Hematopoietic multipotent progenitor cell treated with erythropoietin and hydrocortisone succinate and interleukin-3 and kit ligand, for 6 days (in vitro differentiated cells): ENCODE measurements at regions not wholly inside any gene's neighbourhood (a gene's known extent, or its start where the extent isn't known, plus 50 kb on each side); places are given as distances from the start of the nearest gene placed in this dataset.

Experiments
- DNase-seq: peaks from one replicate; pipeline ENCODE4 v3.0.0-alpha.2; 2015

DNA sequence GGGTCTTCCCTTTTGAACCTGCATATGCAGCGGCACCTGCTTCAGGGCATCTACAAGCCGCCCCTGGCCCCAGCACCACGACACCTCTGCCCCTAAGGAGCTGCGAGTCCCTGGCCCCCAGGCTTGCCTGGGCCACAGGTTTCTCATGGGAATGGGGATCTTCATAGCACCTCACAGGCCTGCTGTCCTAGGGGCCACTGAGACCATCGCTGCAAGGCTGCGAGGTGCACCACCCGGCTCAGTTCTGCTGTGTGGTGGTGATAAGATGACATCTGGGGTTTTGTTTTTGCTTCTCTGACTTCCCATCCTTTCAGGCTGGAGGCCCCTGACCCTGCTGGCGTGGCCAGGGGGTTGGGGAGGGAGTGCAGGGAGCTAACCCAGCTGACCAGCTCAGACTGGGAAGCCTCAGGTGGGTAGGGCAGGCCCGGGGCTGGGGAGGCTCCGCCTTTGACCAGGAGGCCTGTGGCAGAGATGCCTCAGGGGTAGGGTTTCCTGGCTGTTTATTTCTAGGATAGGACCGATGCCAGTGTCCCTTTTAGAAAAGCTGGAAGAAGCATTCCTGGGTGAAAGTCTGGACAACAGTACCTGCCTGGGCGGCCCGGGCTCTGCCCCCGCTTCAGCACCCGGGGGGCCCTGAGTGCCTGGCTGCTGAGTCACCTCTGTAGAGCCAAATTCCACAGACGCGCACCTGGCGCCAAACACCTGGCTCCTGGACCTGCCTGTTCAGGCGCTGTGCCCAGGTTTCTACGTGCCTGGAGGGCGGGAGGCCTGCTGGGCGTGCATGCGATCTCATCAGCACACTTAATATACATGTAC, 264.7 kb downstream of the DLL1 start:
- peak; percentile 44 for DNase-seq

DNA sequence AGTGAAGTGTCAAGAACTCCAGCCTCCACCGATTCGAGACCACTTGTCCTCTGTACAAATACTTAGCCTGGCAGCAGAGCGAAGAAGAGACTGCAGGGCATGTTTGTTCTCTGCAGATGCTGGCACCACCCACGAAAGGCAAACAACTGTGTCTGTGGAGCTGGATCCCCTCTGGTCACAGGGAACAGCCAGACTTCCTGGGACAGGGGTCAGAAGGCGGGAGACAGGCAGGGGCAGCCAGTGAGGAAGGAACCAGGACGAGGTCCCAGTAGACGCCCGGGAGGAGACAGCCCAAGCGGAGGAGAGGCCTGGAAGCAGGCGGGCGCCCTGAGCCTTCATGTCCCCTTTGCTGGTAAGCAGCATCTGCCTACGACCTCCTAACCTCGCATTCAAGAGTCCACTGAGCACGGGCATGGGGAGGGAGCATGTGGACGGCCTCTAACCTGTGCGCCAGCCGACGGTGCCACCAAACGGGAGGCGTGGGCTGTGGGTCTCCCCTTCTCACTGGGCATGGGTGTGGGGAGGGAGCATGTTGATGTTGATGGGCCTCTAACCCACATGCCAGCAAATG, 265.5 kb downstream of the DLL1 start:
- DNase-seq: no peak

DNA sequence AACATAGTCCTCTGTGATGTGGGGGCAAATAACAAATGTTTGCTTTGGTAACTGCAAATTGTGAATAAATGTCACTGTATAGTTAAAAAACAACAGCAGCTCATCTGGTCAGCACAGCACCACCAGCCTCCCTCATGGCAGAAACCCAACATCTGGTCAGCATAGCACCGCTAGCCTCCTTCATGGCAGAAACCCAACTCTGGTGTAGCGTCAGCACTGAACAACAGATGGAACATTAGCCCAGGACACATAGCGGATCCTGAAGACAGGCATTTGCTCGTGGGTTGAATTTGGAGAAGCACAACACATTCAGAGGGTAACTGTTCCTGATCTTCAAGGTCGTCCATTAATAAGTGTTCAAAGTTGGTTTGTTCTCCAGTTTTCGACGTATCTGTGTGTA, 265.9 kb downstream of the DLL1 start:
- no peak for DNase-seq

DNA sequence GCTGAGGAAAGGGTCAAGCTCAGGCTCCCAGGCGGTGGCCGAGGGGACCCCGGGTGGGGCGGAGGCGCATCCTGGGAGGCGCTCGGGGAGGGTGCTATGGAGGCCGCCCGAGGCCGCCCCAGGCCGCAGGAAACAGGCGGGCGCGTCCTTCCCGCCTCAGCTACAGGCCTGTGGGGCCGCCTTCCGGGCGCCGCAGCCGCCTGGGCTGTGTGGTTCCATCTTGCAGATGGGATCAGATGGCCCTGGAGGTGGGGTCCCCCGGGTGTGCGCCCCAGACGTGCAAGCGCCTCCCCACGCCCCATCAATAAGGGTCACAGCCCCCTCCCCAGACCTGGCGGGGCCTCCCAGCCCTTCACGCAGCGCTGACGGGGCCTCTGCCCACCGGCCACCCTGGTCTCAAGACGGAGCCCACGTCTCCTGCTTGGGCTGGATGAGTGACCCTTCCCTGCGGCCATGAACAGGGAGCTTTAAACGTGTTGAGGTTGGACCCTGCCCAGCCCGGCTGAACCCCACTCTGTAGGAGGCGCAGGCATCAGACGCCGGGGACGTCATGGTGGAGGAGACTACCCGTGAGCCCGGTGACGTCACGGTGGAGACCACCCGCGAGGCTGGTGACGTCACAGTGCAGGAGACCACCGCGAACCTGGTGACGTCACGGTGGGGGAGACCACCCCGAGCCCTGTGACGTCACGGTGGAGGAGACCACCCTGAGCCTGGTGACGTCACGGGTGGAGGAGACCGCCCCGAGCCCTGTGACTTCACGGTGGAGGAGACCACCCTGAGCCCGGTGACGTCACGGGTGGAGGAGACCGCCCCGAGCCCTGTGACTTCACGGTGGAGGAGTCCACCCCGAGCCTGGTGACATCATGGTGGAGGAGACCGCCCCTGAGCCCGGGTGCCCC, 267.0 kb downstream of the DLL1 start:
- no peak for DNase-seq

DNA sequence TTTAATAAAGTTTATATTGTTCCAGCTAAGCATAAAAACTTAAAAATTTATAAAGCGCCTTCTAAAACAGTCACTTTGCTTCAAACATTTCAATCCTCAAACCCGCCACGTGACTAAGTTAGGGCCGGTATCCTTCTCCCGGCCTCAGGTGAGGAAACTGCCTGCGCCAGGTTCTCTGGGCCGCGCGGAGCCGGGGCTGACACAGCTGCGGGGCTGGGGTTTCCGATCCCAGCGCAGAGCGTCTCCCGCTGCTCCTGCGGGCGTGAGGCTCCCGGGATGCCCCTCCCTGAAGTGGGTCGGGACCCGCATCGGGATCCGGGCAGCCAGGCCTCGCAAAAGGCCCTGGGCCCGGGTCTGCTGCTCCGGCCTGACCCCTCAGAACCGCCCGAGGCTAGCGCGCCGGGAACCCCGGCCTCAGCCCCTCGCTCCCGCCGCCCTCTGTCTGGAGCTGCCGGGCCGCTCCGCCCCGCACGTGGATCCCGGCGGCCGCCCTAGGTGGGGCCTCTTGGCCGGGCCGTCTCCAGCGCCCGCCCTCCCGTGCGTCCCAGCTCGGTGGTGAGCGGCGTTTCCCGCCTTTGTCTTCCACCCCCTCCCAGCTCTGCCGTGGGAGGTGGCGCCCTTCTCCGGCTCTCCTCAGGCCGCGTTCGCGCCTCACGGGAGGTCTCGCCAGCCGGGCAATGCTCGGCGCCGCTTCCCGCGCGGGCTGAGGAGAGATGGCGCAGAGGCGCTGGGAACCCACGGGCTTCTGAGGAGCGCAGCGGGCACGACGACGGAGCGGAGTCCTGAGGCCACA, 267.9 kb downstream of the DLL1 start:
- peak; percentile 39 for DNase-seq

DNA sequence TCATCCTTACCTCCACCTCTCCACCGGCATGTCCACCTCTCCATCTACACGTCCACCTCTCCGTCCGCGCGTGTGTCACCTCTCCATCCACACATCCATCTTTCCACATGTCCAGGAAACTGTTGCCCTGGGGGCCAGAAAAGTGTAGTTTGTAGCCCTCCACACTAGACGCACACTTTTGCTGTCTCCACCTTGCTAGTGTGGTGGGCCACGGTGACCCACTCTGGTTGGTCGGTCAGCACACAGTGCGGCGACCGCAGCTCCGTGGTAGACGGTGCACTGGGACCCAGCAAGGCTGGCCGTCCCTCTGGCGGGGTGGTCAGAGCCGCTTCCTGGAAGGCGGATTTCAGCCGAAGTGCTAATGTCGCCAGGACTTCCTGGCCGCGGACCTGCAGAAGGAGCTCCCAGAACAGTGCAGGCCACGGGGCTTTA, 268.6 kb downstream of the DLL1 start:
- DNase-seq: no peak

DNA sequence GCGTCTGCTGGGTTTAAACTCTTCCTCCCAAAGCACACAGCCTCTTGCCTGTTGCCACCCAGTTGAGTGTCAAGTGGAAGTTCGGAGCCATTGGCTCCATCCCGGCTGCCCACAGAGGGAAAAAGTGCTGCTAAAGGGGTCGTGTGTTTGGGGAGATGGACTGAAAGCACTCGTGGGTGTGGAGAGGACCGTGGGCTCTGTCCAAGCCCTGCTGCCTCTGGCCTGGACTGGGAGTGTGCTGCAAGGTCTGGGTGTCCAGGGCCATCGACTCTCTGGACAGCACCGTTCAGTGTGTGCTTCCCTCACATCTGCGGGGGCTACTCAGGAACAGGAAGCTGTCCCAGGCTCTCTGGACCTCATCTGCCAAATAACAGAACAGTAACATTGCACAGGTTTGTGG, 269.3 kb downstream of the DLL1 start:
- DNase-seq: no peak

DNA sequence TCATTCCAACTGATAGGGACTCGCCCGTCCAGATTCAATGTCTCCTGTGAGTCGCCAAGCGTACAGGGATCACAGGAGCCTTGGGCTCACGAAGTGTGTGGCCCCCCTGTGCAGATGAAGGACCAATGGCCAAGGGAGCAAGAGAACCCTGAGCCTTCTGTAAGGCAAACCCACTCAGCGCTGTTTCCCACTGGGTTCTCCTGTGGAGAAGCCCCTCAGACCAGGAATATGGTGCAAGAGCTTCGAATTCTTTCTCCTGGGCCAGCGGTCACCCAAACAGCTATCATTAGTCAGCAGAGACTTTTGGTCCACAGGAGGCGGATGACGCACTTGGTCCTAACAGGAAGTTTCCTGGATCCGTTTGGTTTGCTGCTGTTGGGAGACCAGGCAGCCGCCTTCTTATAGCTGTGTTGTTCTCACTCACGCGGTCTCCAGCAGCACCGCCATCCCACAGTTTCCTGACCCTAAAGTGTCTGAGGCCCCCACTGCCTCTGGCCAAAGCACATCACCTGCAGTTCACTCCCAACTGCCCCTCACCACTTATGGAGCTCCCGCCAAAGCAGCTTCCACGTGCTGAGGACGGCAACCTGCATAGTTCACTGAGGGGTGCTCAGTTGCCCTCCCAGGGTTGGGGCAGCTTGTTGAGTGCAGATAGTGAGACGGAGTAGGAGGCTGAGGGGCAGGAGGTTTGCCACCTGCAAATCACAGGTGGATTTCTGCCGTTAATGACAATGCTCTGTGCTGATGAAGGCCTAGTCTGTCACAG, 268.6 kb downstream of the ERMARD start:
- DNase-seq: no peak

DNA sequence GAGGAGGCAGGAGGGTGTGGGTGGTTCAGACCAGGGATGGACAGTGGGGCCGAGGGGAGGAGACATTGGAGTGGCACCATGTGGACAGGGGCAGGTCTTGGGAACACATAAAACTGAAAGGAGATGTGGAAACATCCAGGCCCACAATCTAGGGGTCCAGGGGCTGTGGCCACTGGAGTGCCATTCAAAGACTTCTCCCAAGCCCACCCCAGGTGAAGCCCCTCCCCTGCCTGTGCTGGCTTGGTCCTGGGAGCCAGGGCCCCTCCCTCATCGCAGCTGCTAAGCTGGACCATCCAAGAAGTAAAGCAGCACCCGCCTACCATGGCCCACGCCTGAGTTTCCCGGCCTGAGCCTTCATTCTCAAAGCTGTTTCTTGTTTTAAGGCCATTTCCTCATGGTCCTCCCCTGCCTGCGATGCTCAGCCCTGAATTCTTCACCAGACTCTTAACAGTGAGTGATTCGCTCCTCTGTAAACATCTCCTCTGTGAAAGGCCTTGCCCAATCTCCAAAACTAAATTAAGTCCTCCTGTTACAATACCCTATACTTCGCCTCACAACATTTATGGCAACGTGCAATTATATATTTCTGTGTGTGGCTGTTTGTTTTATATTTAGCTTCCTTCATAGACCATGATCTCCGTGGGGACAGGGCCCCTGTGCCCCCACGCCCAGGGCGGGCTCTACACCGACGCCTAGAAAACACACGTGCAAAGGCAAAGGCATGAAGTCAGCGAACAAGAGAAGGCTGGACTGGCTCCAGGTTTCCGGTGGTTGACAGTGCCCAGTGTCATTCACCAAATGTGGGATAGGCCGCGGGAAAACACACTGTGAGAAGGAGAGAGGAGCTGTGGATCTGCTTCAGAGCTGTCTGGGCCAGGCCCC, 267.8 kb downstream of the ERMARD start:
- no peak for DNase-seq

DNA sequence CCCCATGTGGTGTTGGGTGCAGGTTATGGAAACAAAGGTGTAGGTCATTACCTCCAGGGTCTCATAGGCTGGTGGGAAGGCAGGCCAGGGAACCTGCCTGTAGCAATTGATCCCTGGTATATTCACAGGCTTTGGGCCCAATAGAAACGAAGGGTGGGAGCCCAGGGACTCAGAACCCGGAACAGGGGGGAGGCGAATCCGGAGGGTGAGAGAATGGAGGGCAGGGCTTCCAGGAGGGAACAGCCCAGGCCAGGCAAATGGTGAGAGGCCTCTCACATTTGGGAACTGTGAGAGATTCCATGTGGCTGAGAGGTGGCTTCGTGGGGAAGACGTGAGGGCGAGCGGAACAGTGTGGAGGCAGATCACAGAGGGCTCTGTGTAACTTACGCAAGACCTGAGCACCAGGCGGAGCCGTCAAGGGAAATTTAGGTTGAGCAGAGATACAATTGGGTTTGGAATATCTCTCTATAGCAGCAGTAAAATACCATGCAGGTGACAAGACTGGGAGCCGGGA, 267.1 kb downstream of the ERMARD start:
- DNase-seq: no peak

DNA sequence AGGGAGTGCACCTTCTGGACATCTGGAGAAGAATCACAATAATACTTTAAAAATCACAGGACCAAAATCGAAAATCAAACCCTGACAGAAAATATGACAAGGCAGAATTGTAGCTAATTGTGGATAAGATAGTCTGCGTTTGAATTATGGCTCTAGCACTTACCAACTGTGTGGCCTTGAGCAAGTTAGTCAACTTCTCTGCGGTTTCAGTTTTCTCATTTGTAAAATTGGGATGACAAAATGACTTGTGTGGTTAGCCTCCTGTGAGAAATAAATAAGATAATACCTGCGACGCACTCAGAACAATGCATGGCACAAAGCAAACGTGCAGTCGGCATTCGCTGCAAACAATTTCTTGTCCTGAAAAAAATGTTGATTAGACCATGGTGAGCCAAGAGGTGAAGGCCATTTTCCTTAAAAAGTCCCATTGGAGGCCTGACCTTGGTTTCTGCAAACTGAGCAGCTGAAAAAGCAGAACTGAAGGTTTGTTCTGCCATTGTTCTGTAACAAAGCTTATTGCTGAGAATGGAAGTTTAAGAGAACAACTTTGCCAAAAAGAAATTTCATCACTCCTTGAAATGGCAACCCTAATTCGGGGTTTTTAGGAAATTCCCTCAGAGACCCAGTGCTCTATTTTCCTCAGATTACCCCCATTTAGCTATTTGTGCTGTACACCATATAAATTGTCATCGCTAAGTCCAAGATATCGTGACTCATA, 266.3 kb downstream of the ERMARD start:
- no peak for DNase-seq

DNA sequence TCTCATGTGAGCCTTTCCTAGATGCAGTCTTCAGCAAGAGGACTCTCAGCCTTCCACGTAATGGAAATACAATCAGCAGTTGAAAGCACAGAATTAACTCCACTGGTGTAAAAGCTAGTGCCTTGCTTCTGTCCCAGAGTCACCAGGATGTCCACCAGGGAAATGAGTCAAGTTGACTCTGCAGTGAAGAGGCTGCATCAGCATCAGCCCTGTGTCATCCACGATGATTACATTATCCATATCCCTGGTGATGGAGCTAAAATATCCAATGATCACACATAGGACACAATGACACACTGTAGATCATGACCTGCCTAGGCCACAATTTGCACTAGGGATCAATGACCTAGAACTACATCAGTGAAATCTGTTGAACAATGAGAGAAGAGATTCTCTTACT, 262.4 kb downstream of the ERMARD start:
- DNase-seq: no peak

DNA sequence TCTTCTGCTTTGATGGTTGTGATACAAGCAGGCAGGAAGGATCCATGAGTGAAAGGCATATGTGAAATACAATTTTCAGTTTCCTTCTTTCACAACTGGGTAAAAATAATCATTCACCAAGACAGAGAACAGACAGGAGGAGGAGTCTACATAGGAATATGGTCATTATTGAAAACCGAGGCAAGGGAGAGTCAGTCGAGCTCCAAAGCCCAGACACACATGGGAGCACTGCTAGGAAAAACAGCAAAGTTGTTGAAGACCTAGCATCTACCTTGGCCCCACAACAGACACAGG, 260.6 kb downstream of the ERMARD start:
- no peak for DNase-seq

DNA sequence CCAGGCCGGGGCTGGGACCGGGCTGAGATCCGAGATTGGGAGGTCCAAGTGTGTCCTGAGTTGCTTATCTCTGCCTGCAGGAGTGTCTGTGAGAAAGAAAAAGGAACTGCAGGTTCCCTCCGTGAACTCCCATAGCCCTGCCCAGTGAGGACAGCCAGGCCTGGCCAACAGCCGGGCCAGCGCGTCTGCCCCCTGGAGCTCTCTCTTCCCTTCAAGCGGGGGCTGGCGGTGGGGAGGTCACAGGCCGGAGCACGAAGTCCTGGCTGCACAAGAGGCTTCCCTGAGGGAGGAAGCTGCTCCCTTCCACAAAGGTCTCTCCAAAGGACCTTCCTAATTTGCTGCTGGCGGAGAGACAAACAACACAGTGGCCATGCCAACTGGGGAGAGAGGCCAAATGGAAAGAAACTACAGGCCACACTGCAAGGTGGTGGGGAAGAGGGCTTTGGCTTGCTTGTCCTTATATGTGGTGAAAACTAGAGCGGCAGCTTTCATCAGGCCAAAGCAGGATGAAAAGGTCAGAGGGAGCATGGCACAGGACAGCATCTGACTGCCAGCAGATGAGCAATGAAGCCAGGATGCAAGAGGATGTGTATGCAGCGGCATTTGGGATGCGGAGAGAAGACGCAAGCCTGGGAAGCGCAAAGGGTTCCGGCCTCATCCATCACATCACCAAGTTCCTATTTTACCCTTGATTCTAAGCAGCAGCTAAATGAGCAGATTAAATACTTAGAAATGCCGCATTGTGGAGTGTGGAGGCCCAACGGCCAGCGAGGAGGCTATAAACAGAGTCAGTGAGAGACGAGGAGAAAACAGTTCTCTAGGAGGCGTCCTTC, 260.0 kb downstream of the ERMARD start:
- DNase-seq: no peak

DNA sequence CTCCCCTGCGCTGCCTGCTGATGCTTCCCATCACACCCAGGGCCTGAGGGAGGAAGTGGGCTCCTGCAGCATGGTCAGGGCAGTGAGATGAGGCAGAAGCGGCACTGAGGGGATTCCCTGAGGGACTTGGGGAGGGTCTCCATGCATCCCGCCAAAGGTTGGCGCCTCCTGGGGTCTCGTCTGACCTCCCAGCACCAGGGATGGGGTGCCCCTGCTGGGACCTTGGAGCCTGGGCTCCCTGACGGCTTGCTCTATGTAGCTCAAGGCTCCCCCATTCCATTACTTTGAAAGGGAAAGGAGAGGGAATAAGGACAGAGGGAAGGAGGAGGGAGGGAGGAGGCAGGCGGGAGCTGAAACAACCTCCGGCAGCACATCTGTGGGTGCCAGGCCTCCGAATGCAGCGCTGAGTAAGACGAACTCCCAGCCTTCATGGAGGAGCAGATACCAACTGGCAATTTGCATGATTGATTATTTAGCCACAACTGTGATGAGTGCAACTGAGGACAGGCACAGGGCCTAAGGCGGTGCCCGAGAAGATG, 259.3 kb downstream of the ERMARD start:
- DNase-seq: peak; percentile 93

DNA sequence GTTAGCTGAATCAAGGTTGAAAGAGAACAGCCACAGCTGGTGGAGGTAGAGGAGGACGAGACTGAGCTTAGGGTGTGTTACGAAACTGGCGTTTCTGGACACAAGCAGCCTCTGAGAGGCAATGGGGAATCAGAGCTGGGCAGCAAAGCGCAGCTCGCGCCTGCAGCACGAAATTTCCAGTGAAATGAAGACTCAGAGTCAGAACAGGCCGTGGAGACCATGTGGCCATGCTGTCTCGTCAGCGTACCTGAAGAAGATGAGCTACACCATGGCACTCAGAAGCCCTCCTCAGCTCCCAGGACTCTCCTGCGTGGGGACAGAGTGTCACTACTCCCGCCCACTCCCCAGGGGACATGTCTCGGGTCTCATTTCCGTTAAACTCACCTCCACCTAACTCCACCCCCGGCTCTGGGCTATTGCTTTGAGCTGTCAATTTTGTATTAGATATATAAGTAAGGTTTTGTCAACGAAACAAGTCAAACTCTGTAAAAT, 256.9 kb downstream of the ERMARD start:
- DNase-seq: no peak

DNA sequence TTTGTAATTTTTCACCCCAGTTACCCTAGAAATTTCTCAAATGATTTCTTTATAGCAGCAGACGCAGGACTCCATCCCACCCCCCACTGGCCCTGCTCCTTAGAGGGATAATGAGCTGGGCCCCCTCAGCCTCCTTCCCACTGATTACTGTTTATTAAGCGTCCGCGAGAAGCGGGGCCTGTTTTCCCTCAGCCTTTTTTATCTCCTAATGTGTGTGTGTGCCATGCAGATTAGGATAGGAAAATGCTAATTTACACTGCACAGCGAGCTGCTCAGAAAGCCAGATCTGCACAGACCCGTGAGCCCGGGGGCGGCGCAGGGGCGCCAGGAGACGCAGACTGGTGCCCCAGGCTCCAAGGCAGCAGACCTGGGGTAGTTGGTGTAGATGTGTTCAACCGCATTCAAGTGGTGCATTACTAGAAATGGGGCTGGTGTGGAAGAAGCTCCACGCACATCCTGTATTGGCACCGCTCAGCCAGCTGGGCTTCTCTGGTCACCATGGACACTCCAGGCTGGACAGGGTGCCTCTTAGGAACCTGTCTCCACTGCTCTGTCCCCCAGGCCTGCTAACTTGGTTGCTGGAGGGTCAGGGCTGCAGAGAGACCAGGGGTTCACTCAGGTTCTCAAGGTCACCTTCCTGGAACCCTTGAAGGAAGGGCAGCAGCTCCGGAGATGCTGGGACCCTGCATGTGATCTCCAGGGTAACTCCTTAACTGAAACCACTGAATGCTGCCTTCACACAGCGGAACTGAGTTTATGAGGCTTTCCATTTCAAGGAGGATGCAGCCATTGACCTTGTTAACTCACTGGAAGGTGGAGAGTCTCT, 256.3 kb downstream of the ERMARD start:
- peak; percentile 72 for DNase-seq

DNA sequence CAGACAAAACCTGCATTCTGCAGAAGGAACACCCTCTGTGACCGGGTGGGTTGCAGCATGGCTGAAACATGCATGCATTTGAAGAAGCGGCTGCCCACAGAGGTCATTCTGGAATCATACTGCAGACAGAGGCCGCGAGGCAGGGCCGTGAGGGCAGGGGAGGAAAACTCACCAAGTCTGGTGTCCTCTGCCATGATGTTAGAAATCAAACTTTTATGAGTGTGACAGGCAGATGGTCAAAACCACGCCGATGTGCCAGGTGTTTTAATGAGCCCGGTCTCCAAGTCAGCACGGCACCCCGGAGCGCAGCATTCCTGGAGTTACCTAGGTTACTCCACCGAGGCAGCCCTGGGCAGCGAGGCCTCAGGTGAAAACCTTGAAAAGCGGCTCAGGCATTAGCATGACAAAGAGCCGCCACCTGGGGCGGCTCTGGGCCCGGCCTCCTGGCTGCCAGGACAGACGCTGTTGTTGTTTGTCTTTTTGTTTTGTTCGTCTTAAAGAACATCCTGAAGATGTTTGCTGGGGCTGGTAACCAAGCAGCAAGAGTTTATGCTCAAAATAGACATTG, 255.6 kb downstream of the ERMARD start:
- DNase-seq: no peak
